NCI-H187 treated with DMSO at 0.1 percent for 48 hours (cell line): ENCODE measurements at regions not wholly inside any gene's neighbourhood (a gene's known extent, or its start where the extent isn't known, plus 50 kb on each side); places are given as distances from the start of the nearest gene placed in this dataset.
"Not testable (repeated sequence)": the region's sequence is repeated elsewhere in the genome, so short reads cannot be mapped to it uniquely, and the experiment has no call there.

ENCODE experiments used
- DNase-seq: peaks from one replicate; lab custom pipeline; 2025; lab: John Stamatoyannopoulos, UW

GRCh38 chr11:3514635-3515424, 127.0 kb downstream of the ART5 start:
- DNase-seq: not testable (repeated sequence)

- not testable (repeated sequence) for DNase-seq
Observed at GRCh38 chr11:3513311-3513710, 128.5 kb downstream of the ART5 start.

- DNase-seq: not testable (repeated sequence)
Observed at GRCh38 chr11:3512751-3513150, 129.0 kb downstream of the ART5 start.

- not testable (repeated sequence) for DNase-seq
Observed at GRCh38 chr11:3512133-3512703, 129.6 kb downstream of the ART5 start.

DNA sequence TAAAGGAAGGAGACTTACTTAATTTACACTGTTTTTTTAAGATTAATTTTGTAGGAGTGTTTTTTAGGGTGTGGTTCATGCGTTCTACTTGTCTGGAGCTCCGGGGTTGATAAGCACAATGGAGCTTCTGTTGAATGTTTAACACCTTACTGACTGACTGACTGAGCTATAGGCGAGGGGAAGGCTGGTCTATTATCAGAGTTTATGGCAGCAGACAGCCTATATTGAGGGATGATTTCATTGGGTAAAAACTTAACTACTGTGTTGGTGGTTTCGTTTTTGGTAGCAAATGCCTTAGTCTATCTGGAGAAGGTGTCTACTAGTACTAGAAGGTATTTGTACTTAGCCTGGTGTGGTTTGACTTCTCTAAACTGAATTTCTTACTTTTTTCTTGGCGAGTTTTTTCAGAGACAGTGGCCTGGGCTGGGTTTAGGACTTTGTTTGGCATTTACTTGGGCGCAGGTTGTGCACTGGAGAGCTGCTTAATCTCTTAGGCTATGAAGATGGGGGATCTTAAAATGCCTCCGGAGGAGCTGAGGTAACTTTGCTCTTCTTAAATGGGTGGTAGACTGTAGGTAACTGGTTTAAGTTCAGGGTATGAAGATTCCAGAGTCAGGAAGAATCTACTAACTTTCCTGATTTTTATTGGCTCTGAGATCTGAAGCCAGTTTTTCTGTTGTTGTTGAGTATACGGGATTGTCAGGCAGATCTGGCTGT, 130.2 kb downstream of the ART5 start:
- not testable (repeated sequence) for DNase-seq

- DNase-seq: not testable (repeated sequence)
Observed at GRCh38 chr11:3509563-3509962, 130.6 kb upstream of the ZNF195 start.

DNA sequence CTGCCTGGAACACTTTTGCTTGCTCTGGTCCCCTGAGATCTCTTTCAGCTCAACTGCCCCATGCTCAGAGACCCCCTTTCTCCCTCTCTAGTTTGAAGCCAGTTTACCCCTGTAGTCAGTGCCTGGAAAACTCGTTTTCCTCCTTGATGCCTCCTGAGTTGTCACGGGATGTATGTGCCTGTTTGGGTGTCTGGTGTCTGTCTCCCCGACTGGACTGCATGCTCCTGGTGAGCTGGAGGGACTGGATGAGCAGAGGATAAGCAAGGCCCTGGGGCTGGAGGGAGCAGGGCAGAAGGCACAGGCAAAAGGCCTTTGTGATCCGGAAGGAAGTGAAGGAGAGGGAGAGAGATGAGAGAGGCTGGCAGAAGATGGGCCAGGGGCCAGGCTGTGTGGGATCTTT, 120.3 kb upstream of the ZNF195 start:
- DNase-seq: not testable (repeated sequence)

- not testable (repeated sequence) for DNase-seq
Observed at GRCh38 chr11:3498356-3498755, 119.4 kb upstream of the ZNF195 start.

DNA sequence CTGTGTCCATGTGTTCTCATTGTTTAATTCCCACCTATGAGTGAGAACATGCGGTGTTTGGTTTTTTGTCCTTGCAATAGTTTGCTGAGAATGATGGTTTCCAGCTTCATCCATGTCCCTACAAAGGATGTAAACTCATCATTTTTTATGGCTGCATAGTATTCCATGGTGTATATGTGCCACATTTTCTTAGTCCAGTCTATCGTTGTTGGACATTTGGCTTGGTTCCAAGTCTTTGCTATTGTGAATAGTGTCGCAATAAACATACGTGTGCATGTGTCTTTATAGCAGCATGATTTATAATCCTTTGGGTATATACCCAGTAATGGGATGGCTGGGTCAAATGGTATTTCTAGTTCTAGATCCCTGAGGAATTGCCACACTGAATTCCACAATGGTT, 114.2 kb upstream of the ZNF195 start:
- not testable (repeated sequence) for DNase-seq

DNA sequence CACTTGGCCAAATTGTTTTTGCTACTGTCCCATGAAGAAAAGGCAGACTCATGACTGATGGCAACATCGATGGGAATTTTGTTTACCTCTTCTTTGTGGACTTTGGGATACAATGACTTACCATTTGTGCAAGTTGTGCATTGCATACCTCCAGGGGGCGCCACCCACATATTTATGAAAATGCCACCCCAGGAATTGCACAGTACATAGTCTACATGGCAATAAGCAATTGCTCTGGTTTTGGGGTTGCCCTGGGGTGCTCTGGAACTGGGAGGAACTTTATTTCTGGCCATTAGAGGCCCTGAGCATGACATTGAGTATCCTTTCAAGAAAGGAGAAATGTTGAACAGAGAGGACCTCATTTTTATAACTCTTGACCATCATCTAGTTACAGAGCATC, 109.1 kb upstream of the ZNF195 start:
- DNase-seq: not testable (repeated sequence)

GRCh38 chr11:3485737-3486136, 106.8 kb upstream of the ZNF195 start:
- not testable (repeated sequence) for DNase-seq

DNA sequence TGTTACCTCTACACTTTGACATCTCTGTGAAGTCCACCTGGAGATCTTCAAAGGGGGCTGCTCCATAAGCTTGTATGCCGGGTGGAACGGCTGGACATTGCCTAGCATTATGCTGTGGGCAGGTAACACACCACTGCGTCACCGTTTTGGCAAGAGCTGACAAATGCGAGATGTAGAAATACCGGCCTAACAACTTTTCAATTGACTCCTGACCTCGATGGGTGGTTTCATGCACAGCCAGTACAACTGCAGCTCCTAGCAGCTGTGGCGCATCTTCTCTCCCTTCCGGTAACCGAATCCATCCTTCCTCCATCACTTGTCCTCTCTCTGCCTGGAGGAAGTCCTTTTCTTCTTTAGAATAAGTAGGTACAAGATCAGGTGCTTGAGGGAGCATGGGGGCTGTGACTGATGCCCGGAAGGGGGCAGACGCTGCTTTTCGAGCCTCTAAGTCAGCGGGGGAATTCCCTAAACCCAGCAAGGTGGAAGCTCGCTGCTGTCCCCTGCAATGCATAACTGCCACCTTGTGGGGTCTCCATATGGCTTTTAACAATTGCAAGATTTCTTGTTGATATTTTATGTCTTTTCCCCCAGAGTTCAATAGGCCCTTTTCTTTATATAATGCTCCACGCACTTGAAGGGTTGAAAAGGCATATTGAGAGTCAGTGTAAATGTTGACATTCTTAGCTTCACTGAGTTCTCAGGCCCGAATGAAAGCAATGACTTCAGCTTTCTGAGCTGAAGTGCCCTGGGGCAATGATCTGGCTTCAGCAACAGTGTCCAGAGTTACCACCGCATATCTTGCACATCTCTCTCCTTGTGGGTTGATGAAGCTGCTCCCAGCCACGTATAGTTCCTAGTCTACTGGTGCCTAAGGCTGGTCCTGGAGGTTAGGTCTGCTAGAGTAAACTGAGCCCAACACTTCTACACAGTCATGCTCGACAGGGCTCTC, 98.3 kb upstream of the ZNF195 start:
- not testable (repeated sequence) for DNase-seq

GRCh38 chr11:3476084-3476936, 97.4 kb upstream of the ZNF195 start:
- DNase-seq: not testable (repeated sequence)

DNA sequence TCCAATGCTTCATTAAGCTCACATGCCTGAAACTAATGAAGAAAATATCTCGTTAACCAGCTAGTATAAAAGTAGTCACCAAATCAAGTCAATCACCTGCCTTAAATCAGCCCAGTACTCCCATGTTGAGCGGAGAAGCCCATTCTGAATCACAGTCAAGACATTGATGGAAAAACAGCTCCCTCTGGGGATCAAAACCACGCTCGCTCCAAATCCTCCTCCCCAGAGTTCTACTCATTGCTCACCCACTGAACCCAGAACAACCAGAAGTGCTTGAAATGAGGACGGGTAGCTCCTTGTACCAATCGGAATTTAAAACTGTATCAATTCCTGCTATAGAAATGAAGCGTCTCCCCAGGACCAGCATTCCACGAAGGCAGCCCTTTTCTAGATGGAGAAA, 90.0 kb upstream of the ZNF195 start:
- DNase-seq: not testable (repeated sequence)

DNA sequence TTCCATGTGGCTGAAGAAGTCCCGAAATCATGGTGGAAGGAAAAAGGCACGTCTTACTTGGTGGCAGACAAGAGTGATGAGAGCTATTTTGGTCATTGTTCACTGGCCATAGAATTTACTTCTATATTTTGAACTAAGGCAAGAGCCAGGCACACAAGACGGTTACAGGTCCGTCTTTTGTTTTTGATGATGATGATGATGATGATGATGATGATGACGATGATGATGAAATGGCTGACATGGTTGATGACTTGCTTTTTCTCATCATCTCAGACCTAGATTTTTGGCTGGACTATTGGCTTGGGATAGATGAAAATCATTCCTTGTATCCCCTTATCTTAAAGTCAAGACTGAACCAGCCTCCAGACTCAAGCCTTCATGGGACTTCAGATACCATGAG, 88.7 kb upstream of the ZNF195 start:
- DNase-seq: not testable (repeated sequence)

DNA sequence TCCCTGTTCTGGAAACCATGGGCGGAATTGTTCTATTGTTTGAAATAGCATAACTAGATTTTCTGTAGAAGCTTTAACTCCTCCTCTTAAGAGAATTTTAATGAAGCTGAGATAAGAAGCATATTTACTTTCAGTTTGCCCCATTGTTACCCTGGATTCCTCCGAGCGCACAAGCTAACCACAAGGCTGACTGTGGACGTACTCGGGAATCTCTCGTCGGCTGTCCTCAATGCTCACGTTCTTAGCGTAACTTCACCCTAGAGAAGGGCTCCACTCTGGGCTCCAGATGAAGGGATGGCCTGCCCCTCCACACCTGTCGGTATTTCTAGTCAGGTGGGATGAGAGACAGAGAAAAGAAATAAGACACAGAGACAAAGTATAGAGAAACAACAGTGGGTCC, 76.7 kb upstream of the ZNF195 start:
- DNase-seq: not testable (repeated sequence)

GRCh38 chr11:3454844-3455243, 75.9 kb upstream of the ZNF195 start:
- not testable (repeated sequence) for DNase-seq

GRCh38 chr11:3453596-3454256, 74.8 kb upstream of the ZNF195 start:
- DNase-seq: not testable (repeated sequence)

DNA sequence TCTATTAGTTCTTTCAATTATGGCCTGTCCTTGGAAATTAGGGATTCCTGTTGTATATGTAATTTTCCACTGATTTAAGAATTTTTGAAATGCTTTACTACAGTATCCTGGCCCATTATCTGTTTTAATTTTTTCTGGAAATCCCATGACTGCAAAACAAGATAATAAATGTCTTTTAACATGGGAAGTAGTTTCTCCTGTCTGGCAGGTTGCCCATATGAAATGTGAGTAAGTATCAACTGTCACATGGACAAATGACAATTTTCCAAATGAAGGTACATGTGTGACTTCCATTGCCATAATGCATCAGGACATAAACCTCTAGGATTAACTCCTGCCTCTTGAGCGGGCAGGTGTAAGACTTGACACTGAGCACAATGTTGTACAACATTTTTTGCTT, 71.9 kb upstream of the ZNF195 start:
- not testable (repeated sequence) for DNase-seq

GRCh38 chr11:3445535-3445934, 66.6 kb upstream of the ZNF195 start:
- DNase-seq: not testable (repeated sequence)
